GM23338 (cell line): ENCODE measurements at regions not wholly inside any gene's neighbourhood (a gene's known extent, or its start where the extent isn't known, plus 50 kb on each side); places are given as distances from the start of the nearest gene placed in this dataset.

ENCODE experiments used
- CTCF ChIP-seq, 2 experiments: fragments of 200-600 bp in 1 of 2; sonication (generic) in 1 of 2; conservative IDR thresholded peaks; 2 replicates each; pipeline versions ENCODE4 v1.5.1 to v1.6.1; 2016 to 2017; ENCODE audit warnings: antibody characterized with exemption in 2 of 2, low read depth in 2 of 2, mild to moderate bottlenecking in 2 of 2, moderate library complexity in 1 of 2
- JUNB ChIP-seq: IDR thresholded peaks from one replicate; pipeline ENCODE4 v1.6.1; 2016; ENCODE audit warnings: antibody characterized with exemption; ENCODE audit not compliant: unreplicated experiment
- NANOG ChIP-seq: IDR thresholded peaks from 2 replicates; pipeline ENCODE4 v1.6.1; 2016; ENCODE audit warnings: antibody characterized with exemption, borderline replicate concordance
- REST ChIP-seq: IDR thresholded peaks from one replicate; pipeline ENCODE4 v1.6.1; 2018; ENCODE audit warnings: antibody characterized with exemption; ENCODE audit not compliant: unreplicated experiment

- no peak for TF ChIP-seq CTCF (conservative IDR thresholded peaks at IDR 0.05; ENCODE audit: low read depth in 2 of 2)
- no peak for TF ChIP-seq NANOG
- TF ChIP-seq JUNB, result no peak
- TF ChIP-seq REST, result no peak
Measured at GRCh38 chr10:8213735-8214134, 159.2 kb downstream of the GATA3 start.
